Mucosa of descending colon (tissue), 3 donors: ENCODE measurements at regions not wholly inside any gene's neighbourhood (a gene's known extent, or its start where the extent isn't known, plus 50 kb on each side); places are given as distances from the start of the nearest gene placed in this dataset.

Experiments
- ATAC-seq: fragments of 200-7000 bp; cut with Tn5 transposase; one replicate; pipeline ENCODE4 v1.9.1; 2020; ENCODE audit warnings: mild to moderate bottlenecking, moderate library complexity
- DNase-seq, 3 donors: peaks; one replicate each; pipeline ENCODE4 v3.0.0-alpha.2; 2020
- H3K36me3 ChIP-seq: fragments of 200-600 bp; one replicate; pipeline ENCODE4 v1.8.0; 2021; ENCODE audit warnings: low read depth, mild to moderate bottlenecking
- H3K4me1 ChIP-seq: fragments of 200-600 bp; one replicate; pipeline ENCODE4 v1.8.0; 2021; ENCODE audit warnings: low read depth, mild to moderate bottlenecking
- H3K4me3 ChIP-seq: fragments of 200-600 bp; one replicate; pipeline ENCODE4 v1.8.0; 2021; ENCODE audit warnings: mild to moderate bottlenecking
- H3K9me3 ChIP-seq: fragments of 200-600 bp; one replicate; pipeline ENCODE4 v1.8.0; 2021; ENCODE audit warnings: mild to moderate bottlenecking
- intact Hi-C, 2 donors: fragments of 100-400 bp; cut with DNase I in 1 of 2; cut with micrococcal nuclease in 1 of 2; formaldehyde crosslinking; loops; one replicate each; pipeline versions ENCODE4 v1.11.0 to v1.11.1; 2022; cut with DNase I, micrococcal nuclease
- TF ChIP-seq, protein P1 (sequence below): fragments of 200-600 bp; IDR thresholded peaks from one replicate; pipeline ENCODE4 v1.8.0; 2022; ENCODE audit warnings: antibody characterized with exemption, mild to moderate bottlenecking
- donor health status: DM: no; HTN: no; CAD: no; lungs with moderate emphysema.
- donor health status: DM: no; HTN: no; CAD: no.
- donor health status: DM: no; HTN: yes; CAD: no.

DNA sequence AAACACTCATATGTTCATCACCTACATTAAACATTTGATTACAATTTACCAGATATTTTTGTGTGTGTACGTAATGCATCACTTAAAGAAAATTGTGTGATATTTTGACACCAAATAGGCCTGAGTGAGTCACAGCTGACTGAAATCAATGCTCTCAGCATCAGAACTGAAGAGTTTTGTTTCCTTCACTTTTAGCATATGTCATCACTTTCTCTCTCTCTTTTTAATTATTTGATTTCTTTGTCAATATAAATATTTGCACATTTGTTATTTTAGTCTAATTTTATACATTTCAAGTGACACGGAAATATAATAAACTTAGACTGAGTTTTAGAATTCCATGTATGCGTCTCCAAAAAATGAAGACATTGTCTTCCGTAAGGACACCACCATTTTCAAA is 545.3 kb downstream of the PTPRC start:
- intact Hi-C loops: no loop called here
- TF ChIP-seq, protein P1, sequence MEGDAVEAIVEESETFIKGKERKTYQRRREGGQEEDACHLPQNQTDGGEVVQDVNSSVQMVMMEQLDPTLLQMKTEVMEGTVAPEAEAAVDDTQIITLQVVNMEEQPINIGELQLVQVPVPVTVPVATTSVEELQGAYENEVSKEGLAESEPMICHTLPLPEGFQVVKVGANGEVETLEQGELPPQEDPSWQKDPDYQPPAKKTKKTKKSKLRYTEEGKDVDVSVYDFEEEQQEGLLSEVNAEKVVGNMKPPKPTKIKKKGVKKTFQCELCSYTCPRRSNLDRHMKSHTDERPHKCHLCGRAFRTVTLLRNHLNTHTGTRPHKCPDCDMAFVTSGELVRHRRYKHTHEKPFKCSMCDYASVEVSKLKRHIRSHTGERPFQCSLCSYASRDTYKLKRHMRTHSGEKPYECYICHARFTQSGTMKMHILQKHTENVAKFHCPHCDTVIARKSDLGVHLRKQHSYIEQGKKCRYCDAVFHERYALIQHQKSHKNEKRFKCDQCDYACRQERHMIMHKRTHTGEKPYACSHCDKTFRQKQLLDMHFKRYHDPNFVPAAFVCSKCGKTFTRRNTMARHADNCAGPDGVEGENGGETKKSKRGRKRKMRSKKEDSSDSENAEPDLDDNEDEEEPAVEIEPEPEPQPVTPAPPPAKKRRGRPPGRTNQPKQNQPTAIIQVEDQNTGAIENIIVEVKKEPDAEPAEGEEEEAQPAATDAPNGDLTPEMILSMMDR: no peak
- no peak overlapping the region for H3K4me3 ChIP-seq
- H3K9me3 ChIP-seq: no peaks in the 10 kb centered on the region
- H3K36me3 ChIP-seq: no peaks in the 10 kb centered on the region
- DNase-seq: no peak
- no peaks in the 10 kb centered on the region for H3K4me1 ChIP-seq
- no peak for ATAC-seq

DNA sequence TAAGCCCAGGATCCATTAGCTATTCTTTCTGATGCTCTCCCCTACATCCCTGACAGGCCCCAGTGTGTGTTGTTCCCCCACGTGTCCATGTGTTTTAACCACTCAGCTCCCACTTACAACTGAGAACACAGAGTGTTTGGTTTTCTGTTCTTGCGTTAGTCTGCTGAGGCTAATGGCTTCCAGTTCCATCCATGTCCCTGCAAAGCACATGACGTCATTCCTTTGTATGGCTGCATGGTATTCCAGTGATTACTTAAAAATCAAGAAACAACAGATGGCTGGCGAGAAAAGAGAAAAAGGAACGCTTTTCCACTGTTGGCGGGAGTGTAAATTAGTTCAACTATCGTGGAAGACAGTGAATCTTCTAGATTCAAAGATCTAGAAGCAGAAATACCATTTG is 556.0 kb downstream of the PTPRC start:
- H3K4me3 ChIP-seq: no peak overlapping the region
- intact Hi-C loops: no loop called here
- TF ChIP-seq, protein P1: no peak
- no peak for ATAC-seq
- no peaks in the 10 kb centered on the region for H3K9me3 ChIP-seq
- DNase-seq: no peak
- H3K36me3 ChIP-seq: no peaks in the 10 kb centered on the region
- no peaks in the 10 kb centered on the region for H3K4me1 ChIP-seq

GRCh38 chr1:199197695-199198094 is 558.9 kb downstream of the PTPRC start:
- TF ChIP-seq, protein P1: no peak
- H3K4me1 ChIP-seq: no peaks in the 10 kb centered on the region
- H3K36me3 ChIP-seq: no peaks in the 10 kb centered on the region
- no peak overlapping the region for H3K4me3 ChIP-seq
- ATAC-seq (no peak), DNase-seq (no peak)
- no peaks in the 10 kb centered on the region for H3K9me3 ChIP-seq
- intact Hi-C loops: no loop called here

GRCh38 chr1:199202331-199202730 is 563.5 kb downstream of the PTPRC start:
- no peaks in the 10 kb centered on the region for H3K9me3 ChIP-seq
- no peaks in the 10 kb centered on the region for H3K4me1 ChIP-seq
- DNase-seq (no peak), ATAC-seq (no peak)
- H3K4me3 ChIP-seq: no peak overlapping the region
- TF ChIP-seq, protein P1: no peak
- no peaks in the 10 kb centered on the region for H3K36me3 ChIP-seq
- intact Hi-C loops: no loop called here

- no peak for DNase-seq
- no peaks in the 10 kb centered on the region for H3K36me3 ChIP-seq
- H3K9me3 ChIP-seq: no peaks in the 10 kb centered on the region
- TF ChIP-seq, protein P1: no peak
- no peak for ATAC-seq
- H3K4me3 ChIP-seq: no peak overlapping the region
- intact Hi-C loops: no loop called here
- H3K4me1 ChIP-seq: no peaks in the 10 kb centered on the region
Measured at GRCh38 chr1:199204231-199204630, 565.4 kb downstream of the PTPRC start.

GRCh38 chr1:199205740-199206441 is 567.1 kb downstream of the PTPRC start:
- TF ChIP-seq, protein P1: no peak
- intact Hi-C loops: no loop called here
- no peak overlapping the region for H3K4me3 ChIP-seq
- H3K4me1 ChIP-seq: no peaks in the 10 kb centered on the region
- H3K36me3 ChIP-seq: no peaks in the 10 kb centered on the region
- no peaks in the 10 kb centered on the region for H3K9me3 ChIP-seq
- ATAC-seq: no peak
- no peak for DNase-seq
